BE2C (cell line): ENCODE measurements at regions not wholly inside any gene's neighbourhood (a gene's known extent, or its start where the extent isn't known, plus 50 kb on each side); places are given as distances from the start of the nearest gene placed in this dataset.

Source experiments
- DNase-seq: peaks from one replicate; pipeline ENCODE4 v3.0.0-alpha.2; 2020
- H3K27me3 ChIP-seq: fragments of 250-450 bp; sonication (Bioruptor Pico); 2 replicates; pipeline ENCODE4 v1.5.1; 2020; ENCODE audit warnings: mild to moderate bottlenecking
- H3K36me3 ChIP-seq: fragments of 250-450 bp; sonication (Bioruptor Pico); 2 replicates; pipeline ENCODE4 v1.5.1; 2020; ENCODE audit warnings: mild to moderate bottlenecking
- H3K4me1 ChIP-seq: fragments of 250-450 bp; sonication (Bioruptor Pico); 2 replicates; pipeline ENCODE4 v1.5.1; 2020
- H3K4me3 ChIP-seq: 2 replicates; pipeline ENCODE4 v1.5.1; 2011; ENCODE audit warnings: low read depth, low read length
- H3K9me3 ChIP-seq: fragments of 250-450 bp; sonication (Bioruptor Pico); 2 replicates; pipeline ENCODE4 v1.5.1; 2020
- TF ChIP-seq, protein P1 (sequence below): IDR thresholded peaks from 2 replicates; pipeline ENCODE4 v1.5.1; 2012; ENCODE audit warnings: mild to moderate bottlenecking, low read depth, low read length

GRCh38 chr15:38672814-38673670 is 108.4 kb upstream of the RASGRP1 start:
- TF ChIP-seq, protein P1, sequence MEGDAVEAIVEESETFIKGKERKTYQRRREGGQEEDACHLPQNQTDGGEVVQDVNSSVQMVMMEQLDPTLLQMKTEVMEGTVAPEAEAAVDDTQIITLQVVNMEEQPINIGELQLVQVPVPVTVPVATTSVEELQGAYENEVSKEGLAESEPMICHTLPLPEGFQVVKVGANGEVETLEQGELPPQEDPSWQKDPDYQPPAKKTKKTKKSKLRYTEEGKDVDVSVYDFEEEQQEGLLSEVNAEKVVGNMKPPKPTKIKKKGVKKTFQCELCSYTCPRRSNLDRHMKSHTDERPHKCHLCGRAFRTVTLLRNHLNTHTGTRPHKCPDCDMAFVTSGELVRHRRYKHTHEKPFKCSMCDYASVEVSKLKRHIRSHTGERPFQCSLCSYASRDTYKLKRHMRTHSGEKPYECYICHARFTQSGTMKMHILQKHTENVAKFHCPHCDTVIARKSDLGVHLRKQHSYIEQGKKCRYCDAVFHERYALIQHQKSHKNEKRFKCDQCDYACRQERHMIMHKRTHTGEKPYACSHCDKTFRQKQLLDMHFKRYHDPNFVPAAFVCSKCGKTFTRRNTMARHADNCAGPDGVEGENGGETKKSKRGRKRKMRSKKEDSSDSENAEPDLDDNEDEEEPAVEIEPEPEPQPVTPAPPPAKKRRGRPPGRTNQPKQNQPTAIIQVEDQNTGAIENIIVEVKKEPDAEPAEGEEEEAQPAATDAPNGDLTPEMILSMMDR: no peak

DNA sequence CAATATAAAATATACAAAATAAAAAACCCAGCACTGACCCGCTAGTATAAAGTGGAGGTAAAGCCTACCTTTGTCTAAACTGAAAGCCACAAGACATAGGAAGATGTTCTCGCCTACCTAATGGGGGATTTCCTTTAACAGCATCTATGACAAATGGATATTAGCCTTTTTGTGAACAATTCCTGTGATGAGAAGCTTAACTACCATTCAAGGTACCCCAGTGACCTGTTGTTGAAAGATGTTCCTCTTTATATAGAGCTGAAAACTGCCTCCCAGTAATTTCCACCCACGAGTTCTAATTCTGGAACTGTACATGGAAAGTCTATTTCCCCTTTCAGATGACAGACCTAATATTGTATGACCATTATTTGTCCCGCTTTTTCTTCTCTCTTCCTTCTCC is 109.8 kb upstream of the RASGRP1 start:
- Histone ChIP-seq H3K36me3 (no peaks in the 10 kb centered on the region), H3K4me1 (no peaks in the 10 kb centered on the region), H3K9me3 (no peaks in the 10 kb centered on the region), H3K27me3 (peaks cover 11% of the 10 kb centered on the region), H3K4me3 (no peak overlapping the region)
- TF ChIP-seq, protein P1: no peak
- DNase-seq: no peak

More at GRCh38 chr15:38672814-38673670, 108.4 kb upstream of the RASGRP1 start:
- peaks cover 11% of the 10 kb centered on the region for H3K27me3 ChIP-seq
- no peaks in the 10 kb centered on the region for H3K4me1 ChIP-seq
- H3K36me3 ChIP-seq: no peaks in the 10 kb centered on the region
- no peak overlapping the region for H3K4me3 ChIP-seq
- no peaks in the 10 kb centered on the region for H3K9me3 ChIP-seq
- no peak for DNase-seq

DNA sequence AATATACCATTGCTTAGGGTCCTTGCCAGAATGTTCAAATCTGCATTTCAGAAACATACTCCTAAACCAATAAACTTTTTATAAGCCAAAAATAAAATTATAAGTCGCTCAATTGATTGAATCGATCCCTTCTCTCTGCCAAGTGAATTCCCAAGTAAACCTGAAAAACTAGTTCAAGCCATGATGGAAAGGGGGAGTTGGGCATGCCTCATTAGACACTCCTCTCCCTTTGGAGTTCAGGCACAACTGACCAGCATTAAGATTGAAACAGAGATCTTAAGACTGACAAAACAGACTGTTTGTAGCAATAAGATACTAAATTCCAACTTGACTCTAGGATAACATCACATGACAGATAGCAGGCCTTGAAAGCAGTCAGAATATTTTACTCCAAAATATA is 113.7 kb upstream of the RASGRP1 start:
- H3K36me3 ChIP-seq: no peaks in the 10 kb centered on the region
- H3K4me3 ChIP-seq: no peak overlapping the region
- TF ChIP-seq, protein P1: no peak
- peaks cover 11% of the 10 kb centered on the region for H3K27me3 ChIP-seq
- H3K4me1 ChIP-seq: no peaks in the 10 kb centered on the region
- H3K9me3 ChIP-seq: no peaks in the 10 kb centered on the region
- no peak for DNase-seq

- no peak for DNase-seq
- H3K36me3 ChIP-seq: no peaks in the 10 kb centered on the region
- TF ChIP-seq, protein P1: no peak
- no peaks in the 10 kb centered on the region for H3K4me1 ChIP-seq
- H3K9me3 ChIP-seq: no peaks in the 10 kb centered on the region
- no peak overlapping the region for H3K4me3 ChIP-seq
- H3K27me3 ChIP-seq: no peaks in the 10 kb centered on the region; the same call in 1 of the 2 replicates
Measured at GRCh38 chr15:38680775-38681174, 116.2 kb upstream of the RASGRP1 start.

GRCh38 chr15:38682363-38682762 is 117.7 kb upstream of the RASGRP1 start:
- TF ChIP-seq, protein P1: no peak
- no peaks in the 10 kb centered on the region for H3K4me1 ChIP-seq
- H3K4me3 ChIP-seq: no peak overlapping the region
- no peak for DNase-seq
- no peaks in the 10 kb centered on the region for H3K27me3 ChIP-seq
- H3K36me3 ChIP-seq: no peaks in the 10 kb centered on the region
- no peaks in the 10 kb centered on the region for H3K9me3 ChIP-seq

DNA sequence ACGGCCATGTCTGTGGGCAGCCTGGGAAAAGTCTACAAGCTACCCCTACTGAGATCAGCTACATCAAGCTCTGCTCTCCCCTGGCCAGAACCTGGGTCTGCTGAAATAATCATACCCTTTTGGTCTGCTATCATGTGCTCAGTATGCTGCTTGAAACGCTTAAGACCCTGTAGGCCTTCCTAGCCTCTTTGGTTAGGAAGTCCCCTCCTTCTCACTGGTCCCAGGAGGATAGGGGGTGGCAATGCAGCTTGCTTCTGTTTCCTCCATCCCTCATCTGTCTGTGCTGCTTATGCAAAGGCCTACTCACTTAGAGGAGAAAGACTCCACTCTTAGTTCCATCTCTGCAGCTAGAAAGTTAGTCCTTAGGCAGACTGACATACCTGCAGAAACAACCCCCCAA is 118.2 kb upstream of the RASGRP1 start:
- Histone ChIP-seq H3K27me3 (no peaks in the 10 kb centered on the region), H3K4me3 (no peak overlapping the region), H3K9me3 (no peaks in the 10 kb centered on the region), H3K36me3 (no peaks in the 10 kb centered on the region), H3K4me1 (no peaks in the 10 kb centered on the region)
- DNase-seq: no peak
- TF ChIP-seq, protein P1: no peak
